GM18505 (cell line): ENCODE measurements at regions not wholly inside any gene's neighbourhood (a gene's known extent, or its start where the extent isn't known, plus 50 kb on each side); places are given as distances from the start of the nearest gene placed in this dataset.
"Not testable (repeated sequence)": the region's sequence is repeated elsewhere in the genome, so short reads cannot be mapped to it uniquely, and the experiment has no call there.

Experiments
- ATAC-seq: cut with Tn5 transposase; IDR thresholded peaks from one replicate; pipeline ENCODE4 v1.9.1; 2021; ENCODE audit not compliant: unreplicated experiment
- POLR2A ChIP-seq: IDR thresholded peaks from 4 replicates; pipeline ENCODE4 v1.6.1; 2011; ENCODE audit warnings: borderline replicate concordance; ENCODE audit not compliant: insufficient read depth, insufficient read length; ENCODE audit errors: extremely low read depth

DNA sequence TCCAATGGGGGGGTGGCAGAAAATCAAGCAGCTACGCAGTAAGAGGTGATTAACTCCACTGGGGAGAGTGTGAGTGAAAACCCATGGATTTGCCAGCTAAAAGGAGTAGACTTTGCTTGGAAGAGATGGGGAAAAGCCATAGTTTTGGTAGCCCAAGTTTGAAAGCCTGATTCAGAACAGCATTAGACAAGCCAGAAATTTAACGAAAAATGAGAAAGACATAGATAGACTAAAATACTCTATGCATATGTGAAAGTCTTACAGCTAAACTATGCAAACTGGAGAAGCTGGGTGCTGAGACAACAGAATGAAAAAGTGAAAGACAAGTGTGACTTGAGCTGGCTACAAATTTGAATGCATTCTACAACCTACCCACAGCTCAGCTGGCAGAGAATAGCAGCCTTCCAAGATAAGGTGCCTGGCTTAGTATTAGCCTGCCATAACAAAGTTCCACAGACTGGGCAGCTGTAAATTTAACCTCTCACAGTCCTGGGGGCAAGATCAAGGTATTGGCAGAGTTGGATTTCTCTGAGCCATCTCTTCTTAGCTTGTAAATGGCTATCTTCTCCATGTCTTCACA is 156.6 kb downstream of the CDC14C start:
- no peak for TF ChIP-seq POLR2A
- no peak for ATAC-seq

DNA sequence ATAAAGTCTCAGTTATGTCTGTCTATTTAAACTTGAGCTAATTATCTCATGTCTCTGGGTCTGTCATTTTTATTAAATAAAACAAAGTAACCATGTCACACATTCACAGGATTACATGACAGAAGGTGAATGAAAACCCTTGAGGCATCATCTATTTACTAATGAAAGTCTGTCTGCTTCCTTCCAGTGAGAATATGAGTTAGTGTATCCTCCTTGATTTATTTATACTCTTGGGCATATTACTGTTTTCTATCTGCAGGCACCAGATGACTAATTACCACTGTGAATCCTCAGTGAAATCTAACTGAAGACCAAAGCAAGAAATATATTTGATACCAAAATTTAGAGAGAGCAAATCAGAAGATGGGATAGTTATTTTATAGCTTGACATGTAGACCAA is 163.7 kb downstream of the CDC14C start:
- ATAC-seq: no peak
- TF ChIP-seq POLR2A: no peak

DNA sequence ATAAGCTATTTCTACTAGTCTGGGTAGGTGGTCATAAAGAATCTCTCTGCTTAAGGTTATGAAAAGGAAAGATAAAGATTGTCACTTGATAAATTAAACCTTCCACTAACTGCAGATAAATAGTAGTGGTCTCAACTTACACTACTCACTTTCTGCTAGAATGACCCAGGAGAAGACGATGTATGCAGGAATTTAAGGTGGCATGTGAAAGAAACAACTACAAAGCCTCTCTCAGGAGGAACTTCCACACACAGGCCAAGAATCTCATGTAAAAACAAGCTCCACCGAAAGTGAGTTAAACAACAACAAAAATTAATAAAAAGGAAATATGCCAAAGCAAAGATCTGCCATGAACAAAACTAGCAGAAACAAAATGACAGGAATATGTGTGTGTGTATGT is 165.4 kb downstream of the CDC14C start:
- no peak for ATAC-seq
- no peak for TF ChIP-seq POLR2A

- ATAC-seq: no peak
- TF ChIP-seq POLR2A: no peak
Observed at GRCh38 chr7:49091089-49091488, 166.7 kb downstream of the CDC14C start.

- no peak for ATAC-seq
- TF ChIP-seq POLR2A: no peak
Observed at GRCh38 chr7:49091519-49091918, 167.2 kb downstream of the CDC14C start.

DNA sequence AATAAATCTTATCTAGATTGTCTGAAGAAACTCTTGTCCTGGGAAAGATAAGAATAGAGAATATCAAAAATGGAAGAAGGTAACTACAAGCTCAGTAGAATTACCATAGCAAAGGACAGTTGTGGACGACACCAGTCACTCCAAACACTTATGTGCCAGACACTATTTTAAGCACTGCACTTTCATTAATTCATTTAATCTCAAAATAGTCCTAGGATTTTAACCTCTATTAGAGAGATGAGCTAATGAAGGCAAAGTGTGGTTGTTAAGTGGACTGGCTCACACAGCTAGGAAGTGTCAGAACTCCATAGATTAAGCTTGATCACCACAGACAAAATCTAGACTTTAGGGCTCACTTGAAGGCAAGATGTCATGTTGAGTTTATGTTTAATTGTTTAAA is 168.9 kb downstream of the CDC14C start:
- no peak for TF ChIP-seq POLR2A
- no peak for ATAC-seq

DNA sequence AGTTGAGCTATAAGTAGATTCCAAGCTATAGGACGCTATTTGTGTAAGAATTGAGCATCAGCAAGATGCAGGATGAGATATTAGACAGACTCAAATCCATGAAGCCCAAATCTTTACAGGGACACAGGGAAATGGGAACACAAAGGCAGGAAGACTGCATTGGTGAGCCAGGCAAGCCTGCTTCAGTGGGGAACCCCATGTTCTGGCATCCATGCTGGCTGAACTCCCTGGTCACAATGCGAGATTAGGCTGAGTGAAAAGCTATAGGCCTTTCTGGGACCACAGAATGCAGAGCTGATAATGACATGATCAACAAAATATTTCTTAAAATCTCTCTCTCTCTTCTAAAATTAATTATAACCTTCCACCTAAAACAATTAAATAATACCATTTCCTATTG is 170.5 kb downstream of the CDC14C start:
- ATAC-seq: no peak
- no peak for TF ChIP-seq POLR2A

DNA sequence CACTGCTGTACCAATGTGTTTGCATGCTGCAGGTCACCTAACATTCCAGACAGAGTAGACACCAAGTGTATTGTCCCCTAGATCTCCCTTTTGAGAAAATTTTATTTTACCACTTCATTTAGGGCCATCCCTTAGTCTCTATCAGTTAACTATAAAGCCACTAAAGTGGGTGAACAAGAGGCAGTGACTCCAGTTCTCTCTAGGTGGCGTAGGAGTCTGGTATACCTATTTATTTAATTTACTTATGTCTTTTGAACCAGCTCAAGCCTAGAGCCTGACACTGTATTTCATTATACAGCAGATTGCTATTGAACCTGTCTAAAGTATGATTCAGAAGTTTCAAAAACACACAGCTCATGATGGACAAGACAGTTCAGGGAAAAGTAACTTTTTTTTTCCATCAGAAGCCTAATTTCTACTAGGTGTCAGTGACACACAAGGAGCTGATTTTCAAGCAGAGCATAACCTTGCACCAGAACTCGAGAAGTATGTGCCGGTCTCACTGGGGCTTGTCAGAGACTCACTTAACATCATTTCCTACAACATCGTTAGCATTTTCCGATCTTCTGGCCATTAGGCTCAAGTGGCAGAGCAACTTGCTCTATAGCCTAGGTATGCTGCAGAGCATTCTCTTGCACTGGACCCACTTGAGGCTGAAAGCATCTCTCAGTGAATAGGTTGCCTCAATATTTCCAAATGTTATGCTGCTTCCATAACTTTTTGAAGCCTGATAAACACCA is 175.4 kb downstream of the CDC14C start:
- no peak for ATAC-seq
- no peak for TF ChIP-seq POLR2A

GRCh38 chr7:49100908-49101740 is 176.8 kb downstream of the CDC14C start:
- not testable (repeated sequence) for ATAC-seq

GRCh38 chr7:49102411-49102810 is 178.1 kb downstream of the CDC14C start:
- ATAC-seq: no peak

DNA sequence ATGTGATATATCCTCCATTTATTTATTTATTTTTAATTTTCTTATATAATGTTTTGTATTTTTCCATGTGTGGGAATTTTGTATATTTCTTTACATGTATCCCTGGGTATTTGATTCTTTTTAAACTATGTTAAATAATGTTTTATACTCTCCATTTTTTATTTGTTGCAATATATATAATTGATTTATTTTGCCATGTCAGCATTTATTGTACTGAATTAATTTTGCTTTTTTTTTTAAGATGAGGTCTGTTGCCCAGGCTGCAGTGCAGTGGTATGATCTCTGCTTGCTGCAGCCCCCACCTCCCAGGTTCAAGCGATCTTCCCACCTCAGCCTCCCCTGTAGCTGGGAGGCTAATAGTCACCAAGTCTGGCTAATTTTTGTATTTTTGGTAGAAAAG is 187.4 kb downstream of the CDC14C start:
- ATAC-seq: no peak
- no peak for TF ChIP-seq POLR2A

More at GRCh38 chr7:49102411-49102810, 178.1 kb downstream of the CDC14C start:
- TF ChIP-seq POLR2A: no peak

- no peak for TF ChIP-seq POLR2A
- no peak for ATAC-seq
Observed at GRCh38 chr7:49112222-49112621, 187.9 kb downstream of the CDC14C start.

GRCh38 chr7:49112647-49113046 is 188.3 kb downstream of the CDC14C start:
- TF ChIP-seq POLR2A: no peak
- ATAC-seq: no peak

DNA sequence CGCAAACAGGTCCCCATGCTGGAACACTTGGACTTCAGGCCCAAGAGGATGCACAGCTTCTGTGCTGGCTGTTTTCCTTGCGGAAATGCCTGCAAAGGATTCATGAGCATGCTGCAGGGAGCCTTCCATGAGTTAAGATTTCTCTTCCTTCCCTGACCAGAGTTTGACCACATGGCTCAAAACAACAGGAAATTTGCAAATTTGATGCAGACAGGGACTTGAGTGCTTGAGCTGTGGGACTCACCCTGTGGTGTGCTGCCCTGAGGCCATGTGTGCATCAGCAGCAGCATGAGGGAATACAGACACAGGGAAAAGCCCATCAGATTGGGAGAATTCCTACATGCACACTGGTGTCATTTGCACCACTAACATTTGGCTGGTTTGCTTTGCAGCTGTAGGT is 195.4 kb downstream of the CDC14C start:
- no peak for ATAC-seq
- TF ChIP-seq POLR2A: no peak
